Panc1 (cell line): ENCODE measurements at regions not wholly inside any gene's neighbourhood (a gene's known extent, or its start where the extent isn't known, plus 50 kb on each side); places are given as distances from the start of the nearest gene placed in this dataset.
"Not testable (repeated sequence)": the region's sequence is repeated elsewhere in the genome, so short reads cannot be mapped to it uniquely, and the experiment has no call there.

Experiments used
- CTCF ChIP-seq: fragments of 450-650 bp; IDR thresholded peaks from 2 replicates; pipeline ENCODE4 v1.5.1; 2017; ENCODE audit warnings: mild to moderate bottlenecking
- POLR2AphosphoS5 ChIP-seq: IDR thresholded peaks from 2 replicates; pipeline ENCODE4 v1.6.1; 2012; ENCODE audit warnings: mild to moderate bottlenecking, low read depth, low read length, moderate library complexity
- REST ChIP-seq, 2 experiments: IDR thresholded peaks; 2 replicates each; pipeline ENCODE4 v1.6.1; 2011 to 2012; ENCODE audit warnings: low read depth in 2 of 2, control low read depth in 1 of 2, low read length in 1 of 2, mild to moderate bottlenecking in 1 of 2, moderate library complexity in 1 of 2; ENCODE audit not compliant: insufficient read depth in 1 of 2
- SIN3A ChIP-seq: IDR thresholded peaks from 2 replicates; pipeline ENCODE4 v1.6.1; 2012; ENCODE audit warnings: low read depth, mild to moderate bottlenecking, low read length, moderate library complexity, borderline replicate concordance; ENCODE audit not compliant: insufficient read depth
- TCF7L2 ChIP-seq: IDR thresholded peaks from 2 replicates; pipeline ENCODE4 v1.6.1; 2011; ENCODE audit warnings: mild to moderate bottlenecking, low read depth, low read length, inconsistent platforms

GRCh38 chr9:138211070-138211469, 333.5 kb downstream of the CACNA1B start:
- not testable (repeated sequence) for TF ChIP-seq CTCF; POLR2AphosphoS5; SIN3A; REST (IDR thresholded peaks at IDR 0.05; ENCODE audit: insufficient read depth in 1 of 2, low read depth in 2 of 2, low read length in 1 of 2); TCF7L2
